GM18505 (cell line): ENCODE measurements at regions not wholly inside any gene's neighbourhood (a gene's known extent, or its start where the extent isn't known, plus 50 kb on each side); places are given as distances from the start of the nearest gene placed in this dataset.
"Not testable (repeated sequence)": the region's sequence is repeated elsewhere in the genome, so short reads cannot be mapped to it uniquely, and the experiment has no call there.

ENCODE experiments used
- ATAC-seq: cut with Tn5 transposase; IDR thresholded peaks from one replicate; pipeline ENCODE4 v1.9.1; 2021; ENCODE audit not compliant: unreplicated experiment
- POLR2A ChIP-seq: IDR thresholded peaks from 4 replicates; pipeline ENCODE4 v1.6.1; 2011; ENCODE audit warnings: borderline replicate concordance; ENCODE audit not compliant: insufficient read depth, insufficient read length; ENCODE audit errors: extremely low read depth

DNA sequence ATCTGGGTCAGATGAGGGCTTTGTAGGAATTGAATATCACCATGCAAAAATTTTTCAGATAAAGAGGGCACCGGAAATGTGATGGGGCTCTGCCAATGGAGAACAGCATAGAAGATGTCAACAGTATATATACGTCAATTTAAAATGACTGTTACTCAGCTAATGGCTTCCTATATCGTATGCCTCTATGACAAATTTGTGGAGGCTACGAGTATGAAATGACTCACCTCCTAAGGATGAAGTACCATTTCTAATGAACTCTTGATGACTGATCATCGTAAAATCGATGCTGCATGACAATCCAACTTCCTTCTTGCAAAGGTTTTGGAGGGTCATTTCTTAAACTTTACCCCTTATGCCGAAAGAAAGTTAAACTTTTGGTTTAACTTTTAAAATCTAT is 450.3 kb upstream of the ZP4 start:
- ATAC-seq, result no peak
- TF ChIP-seq POLR2A, result no peak

DNA sequence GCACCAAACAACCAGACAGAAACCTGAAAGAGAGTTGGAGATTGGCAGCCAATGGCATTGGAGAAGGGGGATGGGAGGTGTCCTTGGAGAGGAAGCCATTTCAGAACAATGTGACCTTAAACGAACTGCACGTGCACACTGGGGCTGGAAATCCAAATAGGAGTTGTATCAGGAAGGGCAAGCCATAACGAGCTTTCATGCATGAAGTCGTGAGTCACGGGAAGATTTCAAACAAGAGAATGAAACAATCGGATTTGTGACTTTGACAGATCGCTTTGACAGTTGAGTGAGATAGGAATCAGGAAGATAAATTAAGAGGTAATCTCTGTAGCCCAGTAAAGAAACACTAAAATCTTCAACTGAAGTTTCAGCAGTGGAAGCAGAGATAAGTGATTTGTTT is 445.8 kb upstream of the ZP4 start:
- ATAC-seq, result no peak
- no peak for TF ChIP-seq POLR2A

DNA sequence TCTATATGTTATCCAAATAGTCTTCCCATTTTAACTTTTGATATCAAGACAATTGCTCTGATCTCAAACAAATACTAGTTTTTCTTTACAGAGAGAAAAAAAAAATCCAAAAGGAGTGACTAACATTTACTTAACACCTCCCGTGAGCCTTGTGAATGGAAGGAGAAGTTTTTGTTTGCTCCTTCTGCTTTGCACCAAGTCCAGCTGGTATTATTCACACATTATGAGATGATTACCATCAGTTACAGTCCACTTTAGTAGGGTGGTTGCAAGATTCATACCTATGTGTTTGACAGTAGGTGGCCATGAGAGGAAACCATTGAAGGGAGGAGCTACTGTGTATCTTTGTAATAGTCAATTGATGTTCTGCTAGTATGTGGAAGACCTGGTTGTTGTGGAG is 443.4 kb upstream of the ZP4 start:
- TF ChIP-seq POLR2A, result no peak
- no peak for ATAC-seq

DNA sequence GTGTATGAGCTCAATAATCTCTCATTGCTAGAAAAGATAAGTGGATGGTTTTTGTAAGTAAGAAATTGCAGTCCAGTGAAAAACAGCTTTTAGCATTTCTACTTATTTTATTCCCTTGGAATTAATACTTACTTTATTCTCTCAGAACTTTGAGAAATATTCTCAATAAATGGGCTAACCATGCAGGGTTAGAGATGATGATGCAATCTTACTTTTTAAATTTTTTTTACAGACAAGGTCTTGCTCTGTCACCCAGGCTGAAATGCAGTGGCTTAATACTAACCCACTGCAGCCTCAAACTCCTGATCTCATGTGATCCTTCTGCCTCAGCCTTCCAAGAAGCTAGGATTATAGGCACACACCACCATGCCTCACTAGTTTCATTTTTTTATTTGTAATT is 440.8 kb upstream of the ZP4 start:
- ATAC-seq, result no peak
- TF ChIP-seq POLR2A, result no peak

DNA sequence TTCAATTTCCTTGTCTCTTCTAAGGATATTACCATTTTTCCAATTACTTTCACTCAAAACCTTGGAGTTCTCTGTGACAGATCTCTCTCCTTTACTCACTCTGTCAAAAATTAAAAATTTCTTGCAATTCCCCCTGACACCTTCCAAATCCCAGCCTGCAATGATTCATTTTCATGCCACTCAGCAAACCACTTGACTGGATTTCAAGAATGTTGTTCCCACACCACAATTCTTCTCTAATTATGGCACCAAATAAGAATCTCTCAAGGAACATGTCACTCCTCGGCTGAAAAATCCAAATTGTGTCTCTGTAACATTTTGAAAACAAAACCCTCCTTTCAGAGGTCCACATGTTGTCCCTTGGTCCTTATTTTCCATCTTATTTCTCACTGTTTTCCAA is 438.9 kb upstream of the ZP4 start:
- ATAC-seq, result no peak
- no peak for TF ChIP-seq POLR2A

DNA sequence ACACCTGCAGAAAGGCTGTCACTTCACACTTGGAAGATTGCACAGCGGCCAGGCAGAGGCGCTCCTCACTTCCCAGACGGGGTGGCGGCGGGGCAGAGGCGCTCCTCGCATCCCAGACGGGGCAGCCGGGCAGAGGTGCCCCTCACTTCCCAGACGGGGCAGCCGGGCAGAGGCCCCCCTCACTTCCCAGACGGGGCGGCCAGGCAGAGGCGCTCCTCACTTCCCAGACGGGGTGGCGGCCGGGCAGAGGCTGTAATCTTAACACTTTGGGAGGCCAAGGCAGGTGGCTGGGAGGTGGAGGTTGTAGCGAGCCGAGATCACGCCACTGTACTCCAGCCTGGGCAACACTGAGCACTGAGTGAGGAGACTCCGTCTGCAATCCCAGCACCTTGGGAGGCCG is 436.3 kb upstream of the ZP4 start:
- ATAC-seq, result not testable (repeated sequence)

DNA sequence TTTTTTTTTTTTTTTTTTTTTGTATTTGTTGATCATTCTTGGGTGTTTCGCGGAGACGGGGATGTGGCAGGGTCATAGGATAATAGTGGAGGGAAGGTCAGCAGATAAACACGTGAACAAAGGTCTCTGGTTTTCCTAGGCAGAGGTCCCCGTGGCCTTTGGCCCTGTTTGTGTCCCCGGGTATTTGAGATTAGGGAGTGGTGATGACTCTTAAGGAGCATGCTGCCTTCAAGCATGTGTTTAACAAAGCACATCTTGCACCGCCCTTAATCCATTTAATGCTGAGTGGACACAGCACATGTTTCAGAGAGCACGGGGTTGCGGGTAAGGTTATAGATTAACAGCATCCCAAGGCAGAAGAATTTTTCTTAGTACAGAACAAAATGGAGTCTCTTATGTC is 435.8 kb upstream of the ZP4 start:
- not testable (repeated sequence) for ATAC-seq

DNA sequence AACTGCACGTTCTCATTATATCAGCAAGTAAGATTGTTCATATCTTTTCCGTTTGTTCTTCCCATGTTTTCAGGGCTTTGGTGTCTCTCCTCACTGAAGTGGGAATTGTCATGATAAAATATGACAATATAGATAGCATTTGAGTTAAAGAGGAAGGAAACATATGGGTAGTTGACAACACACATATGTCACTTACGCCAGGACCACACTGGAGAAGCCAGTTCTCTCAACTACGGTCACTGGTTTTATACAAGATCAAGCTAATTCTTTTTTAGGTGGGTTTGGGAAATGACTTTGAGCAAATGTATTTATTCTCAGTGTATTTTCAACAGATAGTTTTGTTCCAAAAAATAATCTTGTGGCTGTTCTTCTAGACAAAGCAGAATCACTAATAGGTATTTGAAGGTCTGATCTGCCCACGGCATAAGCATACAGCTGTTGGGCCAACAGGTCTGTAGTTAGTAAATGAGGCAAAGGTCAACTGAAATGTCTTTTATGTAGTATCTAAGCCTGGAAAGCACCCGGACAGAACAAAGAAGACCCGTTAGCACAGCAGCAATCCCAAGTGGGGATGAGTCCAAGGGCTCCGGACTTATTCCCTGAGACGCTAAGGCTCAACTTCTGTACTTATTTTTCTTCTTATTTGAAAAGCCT is 433.6 kb upstream of the ZP4 start:
- TF ChIP-seq POLR2A, result no peak

DNA sequence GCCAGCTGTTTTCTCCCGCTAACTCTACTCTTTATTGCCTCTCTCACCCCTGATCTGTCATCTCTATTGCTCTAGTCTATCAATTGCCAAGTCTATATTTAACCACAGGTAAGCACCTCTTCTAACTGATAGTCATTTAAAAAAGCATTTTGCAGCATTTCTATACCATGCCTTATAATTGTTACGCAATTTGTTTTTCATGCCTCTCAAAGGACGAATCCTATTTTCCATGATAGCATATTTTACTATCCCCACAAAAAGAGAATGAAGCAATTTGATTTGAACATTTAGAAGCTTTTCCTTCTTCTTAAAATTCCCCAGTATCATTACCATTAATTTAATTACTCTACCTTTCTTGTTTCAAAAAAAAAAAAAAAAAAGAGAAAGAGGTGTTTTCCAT is 432.8 kb upstream of the ZP4 start:
- TF ChIP-seq POLR2A, result no peak
- no peak for ATAC-seq

More for the DNA sequence above, 433.6 kb upstream of the ZP4 start:
- ATAC-seq, result no peak

DNA sequence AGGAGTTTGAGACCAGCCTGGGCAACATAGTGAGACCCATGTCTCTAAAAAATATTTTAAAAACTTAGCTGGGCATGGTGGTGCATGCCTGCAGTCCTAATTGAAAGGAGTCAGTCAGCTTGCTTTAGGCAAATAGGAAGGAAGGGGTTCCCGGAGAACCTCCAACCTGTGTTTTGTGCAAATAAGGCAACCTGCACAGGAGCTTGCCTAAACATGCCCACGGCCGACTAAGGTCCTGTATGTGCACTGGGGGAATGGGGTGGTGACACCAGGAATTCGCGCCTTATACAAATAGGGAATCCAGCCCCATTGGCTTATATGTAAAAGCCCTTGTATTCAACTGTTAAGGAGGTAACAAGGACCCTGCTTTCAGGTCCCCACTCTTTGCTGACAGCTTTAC is 429.2 kb upstream of the ZP4 start:
- TF ChIP-seq POLR2A, result no peak
- ATAC-seq, result no peak

DNA sequence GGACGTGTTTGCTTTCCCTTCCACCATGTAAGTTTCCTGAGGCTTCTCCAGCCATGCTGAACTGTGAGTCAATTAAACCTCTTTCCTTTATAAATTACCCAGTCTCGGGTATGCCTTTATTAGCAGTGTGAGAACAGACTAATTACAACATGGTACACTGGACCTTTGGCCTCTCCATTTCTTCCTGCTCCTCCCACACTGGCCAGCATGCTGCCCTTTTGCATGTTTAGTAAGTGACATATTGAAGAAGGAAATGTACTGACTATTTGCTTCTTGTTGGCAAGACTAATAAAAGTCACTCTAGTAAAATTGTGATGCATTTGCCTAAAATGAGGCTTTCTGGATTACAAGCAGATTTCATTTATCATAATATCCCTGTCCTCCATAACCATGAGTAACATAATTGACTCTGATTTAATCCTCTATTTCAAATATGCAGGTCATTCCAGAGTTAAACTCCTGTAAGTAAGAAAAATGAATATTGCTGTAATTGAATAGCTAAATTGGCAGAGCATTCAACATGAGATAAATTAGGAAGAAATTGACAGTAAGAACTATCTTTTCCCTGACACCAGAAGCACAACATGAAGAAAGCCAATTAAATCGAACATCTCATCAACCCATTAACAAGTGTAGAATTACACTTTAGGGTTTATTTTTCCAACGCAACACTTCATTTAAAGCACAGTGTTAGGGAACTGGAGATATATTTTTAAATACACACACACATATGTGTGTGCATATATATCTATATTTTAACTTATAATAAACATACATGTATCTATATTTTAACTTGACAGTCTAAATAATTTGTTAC is 427.8 kb upstream of the ZP4 start:
- no peak for ATAC-seq
- no peak for TF ChIP-seq POLR2A

DNA sequence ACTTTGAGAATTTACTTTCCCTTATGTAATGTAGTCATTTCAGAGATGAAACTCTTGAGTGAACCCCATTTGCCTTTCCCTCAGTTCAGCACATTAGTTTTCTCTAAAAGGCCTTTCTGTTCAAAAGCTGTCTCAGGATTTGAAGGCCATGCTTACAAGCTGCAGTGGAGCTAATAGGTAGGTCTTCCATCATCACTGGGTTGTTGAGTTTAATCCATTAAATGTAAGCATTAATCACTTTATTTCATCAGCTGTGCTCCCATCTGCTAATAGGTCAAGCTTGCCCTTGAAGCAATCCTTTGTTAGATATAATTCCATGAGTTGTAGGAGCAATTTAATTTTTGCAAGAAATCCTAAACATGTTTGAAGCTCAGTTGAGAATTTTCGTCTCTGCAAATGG is 422.2 kb upstream of the ZP4 start:
- no peak for TF ChIP-seq POLR2A
- no peak for ATAC-seq

DNA sequence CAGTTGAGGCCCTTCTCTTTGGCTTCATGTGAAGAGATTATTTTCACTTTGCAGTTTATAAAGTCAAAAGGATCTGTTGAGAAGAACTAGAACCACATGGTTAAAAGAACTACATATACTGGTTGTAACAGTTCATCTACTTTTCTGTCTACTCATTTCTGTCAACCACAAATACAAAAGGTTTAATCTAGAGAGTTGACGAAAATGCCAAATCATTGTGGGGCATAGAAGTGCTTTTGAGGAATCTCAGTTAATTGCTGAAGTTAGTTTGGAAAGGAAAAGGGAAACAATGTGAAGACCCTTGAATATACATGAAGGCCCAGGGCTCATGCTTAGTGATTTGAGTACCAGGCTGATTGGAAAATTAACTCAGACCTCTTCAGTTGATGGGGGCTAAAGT is 415.7 kb upstream of the ZP4 start:
- ATAC-seq, result no peak
- TF ChIP-seq POLR2A, result no peak

DNA sequence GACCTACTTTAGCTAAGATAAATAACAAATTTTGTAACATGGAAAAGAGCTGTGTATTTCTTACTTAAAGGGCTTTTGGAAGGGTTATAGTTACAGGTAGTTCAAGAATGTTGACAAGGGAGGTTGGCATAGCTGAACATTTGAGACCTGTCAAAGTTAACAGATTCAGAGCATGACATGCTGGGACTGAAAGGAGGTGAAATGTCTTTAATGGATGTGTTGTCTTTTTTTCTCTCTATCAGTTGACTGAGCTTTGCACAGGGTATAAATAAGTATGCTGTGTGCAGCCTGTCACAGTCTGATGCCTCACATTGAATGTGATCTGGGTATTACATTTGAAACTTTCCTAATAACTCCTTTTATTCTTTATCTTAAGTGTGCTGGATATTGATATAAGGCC is 411.9 kb upstream of the ZP4 start:
- ATAC-seq, result no peak
- TF ChIP-seq POLR2A, result no peak
